ENCODE measurements at regions not wholly inside any gene's neighbourhood (a gene's known extent, or its start where the extent isn't known, plus 50 kb on each side); places are given as distances from the start of the nearest gene placed in this dataset.

DNA sequence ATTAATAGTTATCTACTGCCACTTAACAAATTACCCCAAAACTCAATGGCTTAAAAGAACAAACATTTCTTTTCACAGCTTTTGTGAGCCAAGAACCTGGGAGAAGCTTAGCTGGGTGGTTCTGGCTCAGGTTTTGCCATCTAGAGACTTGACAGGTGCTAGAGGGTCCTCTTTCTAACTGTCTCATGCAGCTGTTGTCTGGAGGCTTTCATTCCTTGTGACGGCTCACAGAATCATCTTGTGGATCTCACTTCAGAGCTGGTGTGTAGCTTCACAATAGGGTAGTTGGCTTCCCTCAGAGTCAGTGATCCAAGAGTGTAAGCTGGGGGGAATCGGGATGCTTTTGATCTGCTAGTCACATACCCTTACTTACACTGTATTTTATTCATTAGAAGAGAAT is 81.2 kb upstream of the APC start:
- no peaks in the 10 kb centered on the region for H3K4me1 ChIP-seq (ENCODE audit: control insufficient read depth, insufficient read depth, low read length)
- H3K4me3 ChIP-seq (ENCODE audit: low read length): no peak overlapping the region
- no peaks in the 10 kb centered on the region for H3K27me3 ChIP-seq (ENCODE audit: control insufficient read depth, insufficient read depth, low read length, poor library complexity, severe bottlenecking)
- H3K36me3 ChIP-seq (ENCODE audit: control insufficient read depth, insufficient read depth, low read length): no peaks in the 10 kb centered on the region
- Mint-ChIP-seq H3K27ac (no peak overlapping the region), H3K27me3 (ENCODE audit: insufficient read depth) (no peaks in the 10 kb centered on the region), H3K4me1 (no peaks in the 10 kb centered on the region), H3K36me3 (ENCODE audit: low read depth) (no peaks in the 10 kb centered on the region), H3K4me3 (no peak overlapping the region), H3K9me3 (no peaks in the 10 kb centered on the region)
- H3K9ac ChIP-seq (ENCODE audit: extremely low read depth, low read length, poor library complexity, severe bottlenecking): no peak overlapping the region
- H3K27ac ChIP-seq (ENCODE audit: low read depth, low read length): no peak overlapping the region
- DNase-seq: no peak
- TF ChIP-seq, protein P1, sequence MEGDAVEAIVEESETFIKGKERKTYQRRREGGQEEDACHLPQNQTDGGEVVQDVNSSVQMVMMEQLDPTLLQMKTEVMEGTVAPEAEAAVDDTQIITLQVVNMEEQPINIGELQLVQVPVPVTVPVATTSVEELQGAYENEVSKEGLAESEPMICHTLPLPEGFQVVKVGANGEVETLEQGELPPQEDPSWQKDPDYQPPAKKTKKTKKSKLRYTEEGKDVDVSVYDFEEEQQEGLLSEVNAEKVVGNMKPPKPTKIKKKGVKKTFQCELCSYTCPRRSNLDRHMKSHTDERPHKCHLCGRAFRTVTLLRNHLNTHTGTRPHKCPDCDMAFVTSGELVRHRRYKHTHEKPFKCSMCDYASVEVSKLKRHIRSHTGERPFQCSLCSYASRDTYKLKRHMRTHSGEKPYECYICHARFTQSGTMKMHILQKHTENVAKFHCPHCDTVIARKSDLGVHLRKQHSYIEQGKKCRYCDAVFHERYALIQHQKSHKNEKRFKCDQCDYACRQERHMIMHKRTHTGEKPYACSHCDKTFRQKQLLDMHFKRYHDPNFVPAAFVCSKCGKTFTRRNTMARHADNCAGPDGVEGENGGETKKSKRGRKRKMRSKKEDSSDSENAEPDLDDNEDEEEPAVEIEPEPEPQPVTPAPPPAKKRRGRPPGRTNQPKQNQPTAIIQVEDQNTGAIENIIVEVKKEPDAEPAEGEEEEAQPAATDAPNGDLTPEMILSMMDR (conservative IDR thresholded peaks at IDR 0.05): no peak
- WGBS, 2 experiments (ENCODE audit: insufficient coverage in 1 of 2, insufficient read length in 1 of 2): 86 to 98% methylated on average over 1 to 2 of the region's 2 CpGs
- H3K9me3 ChIP-seq (ENCODE audit: control insufficient read depth, low read length): no peaks in the 10 kb centered on the region

DNA sequence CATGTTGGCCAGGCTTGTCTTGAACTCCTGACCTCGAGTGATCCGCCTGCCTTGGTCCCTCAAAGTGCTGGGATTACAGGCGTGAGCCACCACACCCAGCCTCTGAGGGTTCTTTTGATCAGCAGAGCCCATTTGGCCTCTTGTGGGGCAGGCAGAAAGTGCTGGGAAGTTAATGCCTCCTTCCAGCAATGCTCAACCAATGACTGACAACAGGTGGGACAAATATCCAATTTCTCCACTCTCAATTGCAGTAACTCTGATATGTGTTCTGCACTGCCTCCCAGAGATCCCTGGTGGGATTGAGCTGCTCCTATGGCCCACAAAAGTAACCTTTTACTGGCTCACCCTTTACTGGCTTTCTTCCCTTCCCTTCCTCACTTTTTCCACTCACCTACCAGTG is 79.9 kb upstream of the APC start:
- 95 to 96% methylated on average over 3 of the region's 3 CpGs for WGBS, 2 experiments (ENCODE audit: insufficient coverage in 1 of 2, insufficient read length in 1 of 2)

DNA sequence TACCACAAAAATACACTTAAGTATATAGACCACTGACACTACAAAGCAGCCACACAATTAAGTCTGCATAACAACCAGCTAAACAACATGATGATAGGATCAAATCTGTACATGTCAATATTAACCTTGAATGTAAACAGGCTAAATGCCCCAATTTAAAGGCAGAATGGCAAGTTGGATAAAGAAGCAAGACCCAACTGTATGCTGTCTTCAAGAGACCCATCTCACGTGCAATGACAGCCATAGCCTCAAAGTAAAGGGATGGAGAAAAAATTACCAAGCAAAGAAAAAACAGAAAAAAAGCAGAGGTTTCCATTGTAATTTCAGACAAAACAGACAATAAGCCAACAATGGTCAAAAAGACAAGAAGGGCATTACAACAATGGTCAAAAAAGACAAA is 77.3 kb upstream of the APC start:
- H3K9me3 ChIP-seq (ENCODE audit: control insufficient read depth, low read length): no peaks in the 10 kb centered on the region
- H3K4me3 ChIP-seq (ENCODE audit: low read length): no peak overlapping the region
- Mint-ChIP-seq H3K4me3 (no peak overlapping the region), H3K4me1 (no peaks in the 10 kb centered on the region), H3K9me3 (no peaks in the 10 kb centered on the region), H3K27me3 (ENCODE audit: insufficient read depth) (no peaks in the 10 kb centered on the region), H3K36me3 (ENCODE audit: low read depth) (no peaks in the 10 kb centered on the region), H3K27ac (no peak overlapping the region)
- no peak overlapping the region for H3K9ac ChIP-seq (ENCODE audit: extremely low read depth, low read length, poor library complexity, severe bottlenecking)
- no peak overlapping the region for H3K27ac ChIP-seq (ENCODE audit: low read depth, low read length)
- H3K27me3 ChIP-seq (ENCODE audit: control insufficient read depth, insufficient read depth, low read length, poor library complexity, severe bottlenecking): no peaks in the 10 kb centered on the region
- H3K36me3 ChIP-seq (ENCODE audit: control insufficient read depth, insufficient read depth, low read length): no peaks in the 10 kb centered on the region
- 86 to 92% methylated on average over 1 of the region's 1 CpG for WGBS, 2 experiments (ENCODE audit: insufficient coverage in 1 of 2, insufficient read length in 1 of 2)
- TF ChIP-seq, protein P1 (conservative IDR thresholded peaks at IDR 0.05): no peak
- no peak for DNase-seq
- no peaks in the 10 kb centered on the region for H3K4me1 ChIP-seq (ENCODE audit: control insufficient read depth, insufficient read depth, low read length)

More for the DNA sequence above, 79.9 kb upstream of the APC start:
- Histone ChIP-seq H3K4me1 (ENCODE audit: control insufficient read depth, insufficient read depth, low read length) (no peaks in the 10 kb centered on the region), H3K9ac (ENCODE audit: extremely low read depth, low read length, poor library complexity, severe bottlenecking) (no peak overlapping the region), H3K36me3 (ENCODE audit: control insufficient read depth, insufficient read depth, low read length) (no peaks in the 10 kb centered on the region), H3K27ac (ENCODE audit: low read depth, low read length) (no peak overlapping the region), H3K9me3 (ENCODE audit: control insufficient read depth, low read length) (no peaks in the 10 kb centered on the region), H3K27me3 (ENCODE audit: control insufficient read depth, insufficient read depth, low read length, poor library complexity, severe bottlenecking) (no peaks in the 10 kb centered on the region), H3K4me3 (ENCODE audit: low read length) (no peak overlapping the region)
- no peaks in the 10 kb centered on the region for H3K27me3 Mint-ChIP-seq (ENCODE audit: insufficient read depth)
- no peak overlapping the region for H3K4me3 Mint-ChIP-seq
- no peaks in the 10 kb centered on the region for H3K4me1 Mint-ChIP-seq
- H3K9me3 Mint-ChIP-seq: no peaks in the 10 kb centered on the region
- TF ChIP-seq, protein P1 (conservative IDR thresholded peaks at IDR 0.05): no peak
- DNase-seq: no peak
- H3K27ac Mint-ChIP-seq: no peak overlapping the region
- no peaks in the 10 kb centered on the region for H3K36me3 Mint-ChIP-seq (ENCODE audit: low read depth)
